Natural killer cell (primary cell): ENCODE measurements at regions not wholly inside any gene's neighbourhood (a gene's known extent, or its start where the extent isn't known, plus 50 kb on each side); places are given as distances from the start of the nearest gene placed in this dataset.

Source experiments
- ATAC-seq, 3 donors: fragments of 150-1000 bp in 2 of 3; fragments of 200-7000 bp in 1 of 3; cut with Tn5 transposase; 1 replicate in 1 of 3; 2 replicates in 2 of 3; pipeline ENCODE4 v1.10.0; 2021; ENCODE audit warnings: mild to moderate bottlenecking in 2 of 3, moderate library complexity in 2 of 3
- DNase-seq, 2 donors: peaks; one replicate each; pipeline versions ENCODE4 v3.0.0 to v3.0.0-alpha.2; 2013 to 2021; ENCODE audit warnings: mixed read lengths in 1 of 2
- H3K27ac ChIP-seq: one replicate; pipeline ENCODE4 v1.5.1; 2013; ENCODE audit warnings: mild to moderate bottlenecking, low read length
- H3K27me3 ChIP-seq: one replicate; pipeline ENCODE4 v1.6.1; 2013; ENCODE audit warnings: low read length; ENCODE audit not compliant: control insufficient read depth, insufficient read depth
- H3K36me3 ChIP-seq: one replicate; pipeline ENCODE4 v1.6.1; 2013; ENCODE audit warnings: low read length; ENCODE audit not compliant: control insufficient read depth, insufficient read depth
- H3K4me1 ChIP-seq: one replicate; pipeline ENCODE4 v1.6.1; 2013; ENCODE audit warnings: low read length; ENCODE audit not compliant: control insufficient read depth, insufficient read depth
- H3K4me3 ChIP-seq: one replicate; pipeline ENCODE4 v1.5.1; 2013; ENCODE audit warnings: low read length
- H3K9me3 ChIP-seq: one replicate; pipeline ENCODE4 v1.6.1; 2013; ENCODE audit warnings: low read length; ENCODE audit not compliant: control insufficient read depth, insufficient read depth
- H3K27ac Mint-ChIP-seq, 2 donors: one replicate each; pipeline ENCODE4 v1.8.0; 2022; ENCODE audit warnings: mild to moderate bottlenecking in 2 of 2, mixed read lengths in 2 of 2, moderate library complexity in 1 of 2
- H3K27me3 Mint-ChIP-seq, 2 donors: one replicate each; pipeline ENCODE4 v1.8.0; 2022; ENCODE audit warnings: low read depth in 2 of 2, mixed read lengths in 2 of 2
- H3K36me3 Mint-ChIP-seq: one replicate; pipeline ENCODE4 v1.8.0; 2022; ENCODE audit warnings: mixed read lengths
- H3K4me1 Mint-ChIP-seq, 2 donors: one replicate each; pipeline ENCODE4 v1.8.0; 2022; ENCODE audit warnings: mixed read lengths in 2 of 2
- H3K4me3 Mint-ChIP-seq: one replicate; pipeline ENCODE4 v1.8.0; 2022; ENCODE audit warnings: mild to moderate bottlenecking, moderate library complexity, mixed read lengths
- H3K9me3 Mint-ChIP-seq, 2 donors: one replicate each; pipeline ENCODE4 v1.8.0; 2022; ENCODE audit warnings: mixed read lengths in 2 of 2
- CTCF ChIP-seq: fragments of 200-600 bp; IDR thresholded peaks from one replicate; pipeline ENCODE4 v1.8.0; 2022; ENCODE audit warnings: antibody characterized with exemption
- WGBS: methylation state at CpG from one replicate; pipeline ENCODE4 v1.1.7; 2013; ENCODE audit warnings: missing lambda C conversion rate; ENCODE audit not compliant: insufficient coverage; 5-methylcytosine and 5-hydroxymethylcytosine counted together
- intact Hi-C: fragments of 100-400 bp; cut with micrococcal nuclease; formaldehyde crosslinking; loops from one replicate; pipeline ENCODE4 v1.14.2; 2022

GRCh38 chr6:155985660-155986138, 530.1 kb upstream of the NOX3 start:
- intact Hi-C loops: no loop called here
- DNase-seq (no peak), ATAC-seq (no peak)
- WGBS: 97% methylated on average over 3 of the region's 3 CpGs
- no peaks in the 10 kb centered on the region for H3K36me3 Mint-ChIP-seq
- Histone ChIP-seq H3K27ac (no peak overlapping the region), H3K27me3 (no peaks in the 10 kb centered on the region), H3K36me3 (no peaks in the 10 kb centered on the region), H3K4me3 (no peak overlapping the region), H3K4me1 (no peaks in the 10 kb centered on the region), H3K9me3 (no peaks in the 10 kb centered on the region)
- H3K27me3 Mint-ChIP-seq: peaks cover 0 to 7% of the 10 kb centered on the region in 2 donors
- H3K4me3 Mint-ChIP-seq: no peak overlapping the region
- no peak overlapping the region for H3K27ac Mint-ChIP-seq
- no peaks in the 10 kb centered on the region for H3K9me3 Mint-ChIP-seq
- no peaks in the 10 kb centered on the region for H3K4me1 Mint-ChIP-seq
- TF ChIP-seq CTCF: no peak

DNA sequence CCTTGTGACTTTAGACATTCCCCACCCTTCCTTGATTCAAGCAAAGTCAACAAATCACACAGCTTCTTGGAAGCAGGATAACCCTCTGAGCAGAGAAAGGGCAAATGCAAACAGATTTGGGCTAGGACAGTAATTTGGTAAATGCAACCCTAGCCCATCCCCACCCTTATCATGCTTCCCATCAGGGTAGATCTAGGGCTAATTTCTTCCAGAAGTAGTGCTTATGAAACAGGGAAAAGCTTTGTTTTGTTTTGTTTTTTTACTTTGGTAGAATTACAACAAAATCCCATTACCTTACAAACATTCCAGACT, 525.1 kb upstream of the NOX3 start:
- no peaks in the 10 kb centered on the region for H3K4me1 Mint-ChIP-seq
- H3K36me3 Mint-ChIP-seq: no peaks in the 10 kb centered on the region
- peaks cover 0 to 7% of the 10 kb centered on the region in 2 donors for H3K27me3 Mint-ChIP-seq
- no peak overlapping the region for H3K27ac Mint-ChIP-seq
- no peak overlapping the region for H3K4me3 ChIP-seq
- H3K4me1 ChIP-seq: no peaks in the 10 kb centered on the region
- H3K36me3 ChIP-seq: no peaks in the 10 kb centered on the region
- H3K27ac ChIP-seq: no peak overlapping the region
- no peak for TF ChIP-seq CTCF
- H3K9me3 Mint-ChIP-seq: no peaks in the 10 kb centered on the region
- H3K9me3 ChIP-seq: no peaks in the 10 kb centered on the region
- ATAC-seq: no peak
- no peak for DNase-seq
- no peaks in the 10 kb centered on the region for H3K27me3 ChIP-seq
- no peak overlapping the region for H3K4me3 Mint-ChIP-seq
- intact Hi-C loops: no loop called here

- TF ChIP-seq CTCF: no peak
- no peak overlapping the region for H3K4me3 Mint-ChIP-seq
- 86% methylated on average over 4 of the region's 5 CpGs for WGBS
- DNase-seq (no peak), ATAC-seq (no peak)
- Histone ChIP-seq H3K27me3 (no peaks in the 10 kb centered on the region), H3K9me3 (no peaks in the 10 kb centered on the region), H3K27ac (no peak overlapping the region), H3K4me3 (no peak overlapping the region), H3K36me3 (no peaks in the 10 kb centered on the region), H3K4me1 (no peaks in the 10 kb centered on the region)
- H3K4me1 Mint-ChIP-seq: no peaks in the 10 kb centered on the region
- H3K36me3 Mint-ChIP-seq: no peaks in the 10 kb centered on the region
- no peak overlapping the region for H3K27ac Mint-ChIP-seq
- no peaks in the 10 kb centered on the region for H3K9me3 Mint-ChIP-seq
- intact Hi-C loops: no loop called here
- peaks cover 0 to 7% of the 10 kb centered on the region in 2 donors for H3K27me3 Mint-ChIP-seq
Measured at GRCh38 chr6:155980014-155980767, 524.6 kb upstream of the NOX3 start.

GRCh38 chr6:155975506-155975905, 519.9 kb upstream of the NOX3 start:
- Mint-ChIP-seq H3K4me1 (peaks cover 9 to 10% of the 10 kb centered on the region in 2 donors), H3K27me3 (no peaks in the 10 kb centered on the region), H3K27ac (no peak overlapping the region), H3K36me3 (no peaks in the 10 kb centered on the region), H3K9me3 (peaks cover 0 to 3% of the 10 kb centered on the region in 2 donors), H3K4me3 (no peak overlapping the region)
- no peaks in the 10 kb centered on the region for H3K36me3 ChIP-seq
- no peak overlapping the region for H3K27ac ChIP-seq
- no peak for TF ChIP-seq CTCF
- intact Hi-C loops: no loop called here
- 99% methylated on average over 8 of the region's 8 CpGs for WGBS
- H3K4me1 ChIP-seq: no peaks in the 10 kb centered on the region
- no peaks in the 10 kb centered on the region for H3K27me3 ChIP-seq
- H3K4me3 ChIP-seq: no peak overlapping the region
- ATAC-seq: no peak
- DNase-seq: no peak
- no peaks in the 10 kb centered on the region for H3K9me3 ChIP-seq
